ENCODE measurements at regions not wholly inside any gene's neighbourhood (a gene's known extent, or its start where the extent isn't known, plus 50 kb on each side); places are given as distances from the start of the nearest gene placed in this dataset.

- no peak for TF ChIP-seq POLR2AphosphoS5 (IDR thresholded peaks at IDR 0.05; ENCODE audit: low read depth, low read length)
- TF ChIP-seq TAF1 (IDR thresholded peaks at IDR 0.05; ENCODE audit: borderline replicate concordance, insufficient read depth, low read length): no peak
- TF ChIP-seq, protein P1, sequence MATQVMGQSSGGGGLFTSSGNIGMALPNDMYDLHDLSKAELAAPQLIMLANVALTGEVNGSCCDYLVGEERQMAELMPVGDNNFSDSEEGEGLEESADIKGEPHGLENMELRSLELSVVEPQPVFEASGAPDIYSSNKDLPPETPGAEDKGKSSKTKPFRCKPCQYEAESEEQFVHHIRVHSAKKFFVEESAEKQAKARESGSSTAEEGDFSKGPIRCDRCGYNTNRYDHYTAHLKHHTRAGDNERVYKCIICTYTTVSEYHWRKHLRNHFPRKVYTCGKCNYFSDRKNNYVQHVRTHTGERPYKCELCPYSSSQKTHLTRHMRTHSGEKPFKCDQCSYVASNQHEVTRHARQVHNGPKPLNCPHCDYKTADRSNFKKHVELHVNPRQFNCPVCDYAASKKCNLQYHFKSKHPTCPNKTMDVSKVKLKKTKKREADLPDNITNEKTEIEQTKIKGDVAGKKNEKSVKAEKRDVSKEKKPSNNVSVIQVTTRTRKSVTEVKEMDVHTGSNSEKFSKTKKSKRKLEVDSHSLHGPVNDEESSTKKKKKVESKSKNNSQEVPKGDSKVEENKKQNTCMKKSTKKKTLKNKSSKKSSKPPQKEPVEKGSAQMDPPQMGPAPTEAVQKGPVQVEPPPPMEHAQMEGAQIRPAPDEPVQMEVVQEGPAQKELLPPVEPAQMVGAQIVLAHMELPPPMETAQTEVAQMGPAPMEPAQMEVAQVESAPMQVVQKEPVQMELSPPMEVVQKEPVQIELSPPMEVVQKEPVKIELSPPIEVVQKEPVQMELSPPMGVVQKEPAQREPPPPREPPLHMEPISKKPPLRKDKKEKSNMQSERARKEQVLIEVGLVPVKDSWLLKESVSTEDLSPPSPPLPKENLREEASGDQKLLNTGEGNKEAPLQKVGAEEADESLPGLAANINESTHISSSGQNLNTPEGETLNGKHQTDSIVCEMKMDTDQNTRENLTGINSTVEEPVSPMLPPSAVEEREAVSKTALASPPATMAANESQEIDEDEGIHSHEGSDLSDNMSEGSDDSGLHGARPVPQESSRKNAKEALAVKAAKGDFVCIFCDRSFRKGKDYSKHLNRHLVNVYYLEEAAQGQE (IDR thresholded peaks at IDR 0.05; ENCODE audit: insufficient read depth in 1 of 2, low read depth in 2 of 2, low read length in 2 of 2): no peak
- no peak for TF ChIP-seq FOXP2 (optimal IDR thresholded peaks at IDR 0.05; ENCODE audit: borderline replicate concordance, extremely low read depth, extremely low read length, insufficient read depth)
- no peak for TF ChIP-seq SIN3A (IDR thresholded peaks at IDR 0.05; ENCODE audit: borderline replicate concordance, insufficient read depth, low read length)
Measured at GRCh38 chr1:94648225-94649007, 106.9 kb upstream of the F3 start.
